ENCODE measurements at regions not wholly inside any gene's neighbourhood (a gene's known extent, or its start where the extent isn't known, plus 50 kb on each side); places are given as distances from the start of the nearest gene placed in this dataset.

GRCh38 chr20:50372770-50373088 lies 137.5 kb upstream of the PTPN1 start:
- peak in 1 of 2 donors; percentile 56 for DNase-seq
- H3K27me3 ChIP-seq = no peaks in the 10 kb centered on the region
- H3K27ac ChIP-seq = no peak overlapping the region
- intact Hi-C loops (cut with DNase I; ENCODE audit: low total_unique reads) (no loop called here), in situ Hi-C loops (cut with MboI; ENCODE audit: low sequenced_read_pairs in 4 of 4) (no loop called here)
- H3K4me3 ChIP-seq = no peak overlapping the region
- peak in 1 of 2 donors; percentile 64 for ATAC-seq
- H3K4me1 ChIP-seq = peaks cover 5% of the 10 kb centered on the region in 2 donors
- no peak for TF ChIP-seq POLR2A (IDR thresholded peaks at IDR 0.05)
- no peak for TF ChIP-seq CTCF (IDR thresholded peaks at IDR 0.05 in 4 of 5, conservative IDR thresholded peaks at IDR 0.05 in 1 of 5)
- no peaks in the 10 kb centered on the region for H3K9me3 ChIP-seq
- H3K36me3 ChIP-seq = no peaks in the 10 kb centered on the region

GRCh38 chr20:50373674-50374286 lies 136.4 kb upstream of the PTPN1 start:
- no peak for ATAC-seq
- intact Hi-C loops (cut with DNase I; ENCODE audit: low total_unique reads) = no loop called here
- no peak for DNase-seq
- peak overlapping the region in 2 of 4 donors; percentile 13 to 18 for H3K27ac ChIP-seq
- H3K4me1 ChIP-seq = peaks cover 15 to 16% of the 10 kb centered on the region in 2 donors
- TF ChIP-seq POLR2A (IDR thresholded peaks at IDR 0.05) (no peak), CTCF (IDR thresholded peaks at IDR 0.05 in 4 of 5, conservative IDR thresholded peaks at IDR 0.05 in 1 of 5) (no peak)
- H3K36me3 ChIP-seq = no peaks in the 10 kb centered on the region
- H3K4me3 ChIP-seq = no peak overlapping the region
- no peaks in the 10 kb centered on the region for H3K9me3 ChIP-seq
- in situ Hi-C loops (cut with MboI; ENCODE audit: low sequenced_read_pairs in 4 of 4) = no loop called here
- H3K27me3 ChIP-seq = no peaks in the 10 kb centered on the region

GRCh38 chr20:50374541-50375078 lies 135.6 kb upstream of the PTPN1 start:
- H3K27ac ChIP-seq = peak overlapping the region in 1 of 4 donors; percentile 13
- no peak overlapping the region for H3K4me3 ChIP-seq
- in situ Hi-C loops (cut with MboI; ENCODE audit: low sequenced_read_pairs in 4 of 4) (loop anchor here in 1 of 4 donors (25.0 kb wide), 1 partner anchor 87 kb away; no protein-coding TSS in a partner anchor), intact Hi-C loops (cut with DNase I; ENCODE audit: low total_unique reads) (loop anchor here (5.0 kb wide), 1 partner anchor 82 kb away; no protein-coding TSS in a partner anchor)
- TF ChIP-seq POLR2A (IDR thresholded peaks at IDR 0.05) (no peak), CTCF (IDR thresholded peaks at IDR 0.05 in 4 of 5, conservative IDR thresholded peaks at IDR 0.05 in 1 of 5) (no peak)
- no peaks in the 10 kb centered on the region for H3K9me3 ChIP-seq
- ATAC-seq (no peak), DNase-seq (no peak)
- no peaks in the 10 kb centered on the region for H3K36me3 ChIP-seq
- peaks cover 20 to 21% of the 10 kb centered on the region in 2 donors for H3K4me1 ChIP-seq
- H3K27me3 ChIP-seq = no peaks in the 10 kb centered on the region

GRCh38 chr20:50376179-50376887 lies 133.8 kb upstream of the PTPN1 start:
- Histone ChIP-seq H3K4me1 (peaks cover 30 to 36% of the 10 kb centered on the region in 2 donors), H3K36me3 (no peaks in the 10 kb centered on the region), H3K27ac (peak overlapping the region; percentile 89 to 93 (median 92)), H3K4me3 (no peak overlapping the region), H3K27me3 (no peaks in the 10 kb centered on the region), H3K9me3 (no peaks in the 10 kb centered on the region)
- in situ Hi-C loops (cut with MboI; ENCODE audit: low sequenced_read_pairs in 4 of 4) = loop anchor here in 1 of 4 donors (25.0 kb wide), 1 partner anchor 89 kb away; no protein-coding TSS in a partner anchor
- TF ChIP-seq CTCF (IDR thresholded peaks at IDR 0.05 in 4 of 5, conservative IDR thresholded peaks at IDR 0.05 in 1 of 5) = no peak
- TF ChIP-seq POLR2A (IDR thresholded peaks at IDR 0.05) = no peak
- ATAC-seq (no peak), DNase-seq (no peak)
- intact Hi-C loops (cut with DNase I; ENCODE audit: low total_unique reads) = loop anchor here (5.0 kb wide), 1 partner anchor 84 kb away; no protein-coding TSS in a partner anchor

Measured in gastrocnemius medialis (tissue), 4 donors.